ENCODE measurements at regions not wholly inside any gene's neighbourhood (a gene's known extent, or its start where the extent isn't known, plus 50 kb on each side); places are given as distances from the start of the nearest gene placed in this dataset.

GRCh38 chr15:61459785-61460707, 230.9 kb upstream of the RORA start:
- Histone ChIP-seq H3K9me2 (ENCODE audit: insufficient read depth, low read length) (no peaks in the 10 kb centered on the region), H3K79me2 (replicated peaks; ENCODE audit: insufficient read depth, low read length) (no peaks in the 10 kb centered on the region), H4K20me1 (ENCODE audit: insufficient read depth) (no peaks in the 10 kb centered on the region), H3K9ac (ENCODE audit: low read length) (no peak overlapping the region), H3K27ac (ENCODE audit: low read length) (no peak overlapping the region), H3K27me3 (ENCODE audit: insufficient read depth, low read depth, low read length) (no peaks in the 10 kb centered on the region), H2AFZ (ENCODE audit: low read depth, low read length) (no peak overlapping the region), H3K4me3 (ENCODE audit: low read length) (no peak overlapping the region), H3K9me3 (ENCODE audit: low read length) (no peaks in the 10 kb centered on the region), H3K36me3 (ENCODE audit: insufficient read depth, low read length) (no peaks in the 10 kb centered on the region), H3F3A (ENCODE audit: insufficient read depth, low read length, poor library complexity, severe bottlenecking) (no peaks in the 10 kb centered on the region), H3K4me2 (ENCODE audit: low read length) (no peak overlapping the region)
- no peak for TF ChIP-seq RAD21 (conservative IDR thresholded peaks at IDR 0.05)

GRCh38 chr15:61457050-61457733, 228.1 kb upstream of the RORA start:
- H3K27ac ChIP-seq (ENCODE audit: low read length): no peak overlapping the region
- H3K4me3 ChIP-seq (ENCODE audit: low read length): no peak overlapping the region
- no peak overlapping the region for H2AFZ ChIP-seq (ENCODE audit: low read depth, low read length)
- H3K9me3 ChIP-seq (ENCODE audit: low read length): no peaks in the 10 kb centered on the region
- no peaks in the 10 kb centered on the region for H3K79me2 ChIP-seq (replicated peaks; ENCODE audit: insufficient read depth, low read length)
- H3K36me3 ChIP-seq (ENCODE audit: insufficient read depth, low read length): no peaks in the 10 kb centered on the region
- no peaks in the 10 kb centered on the region for H3K9me2 ChIP-seq (ENCODE audit: insufficient read depth, low read length)
- no peaks in the 10 kb centered on the region for H4K20me1 ChIP-seq (ENCODE audit: insufficient read depth)
- no peaks in the 10 kb centered on the region for H3K27me3 ChIP-seq (ENCODE audit: insufficient read depth, low read depth, low read length)
- TF ChIP-seq SMC3 (conservative IDR thresholded peaks at IDR 0.05; ENCODE audit: poor library complexity): no peak
- no peak for TF ChIP-seq RAD21 (conservative IDR thresholded peaks at IDR 0.05)
- TF ChIP-seq, protein P1, sequence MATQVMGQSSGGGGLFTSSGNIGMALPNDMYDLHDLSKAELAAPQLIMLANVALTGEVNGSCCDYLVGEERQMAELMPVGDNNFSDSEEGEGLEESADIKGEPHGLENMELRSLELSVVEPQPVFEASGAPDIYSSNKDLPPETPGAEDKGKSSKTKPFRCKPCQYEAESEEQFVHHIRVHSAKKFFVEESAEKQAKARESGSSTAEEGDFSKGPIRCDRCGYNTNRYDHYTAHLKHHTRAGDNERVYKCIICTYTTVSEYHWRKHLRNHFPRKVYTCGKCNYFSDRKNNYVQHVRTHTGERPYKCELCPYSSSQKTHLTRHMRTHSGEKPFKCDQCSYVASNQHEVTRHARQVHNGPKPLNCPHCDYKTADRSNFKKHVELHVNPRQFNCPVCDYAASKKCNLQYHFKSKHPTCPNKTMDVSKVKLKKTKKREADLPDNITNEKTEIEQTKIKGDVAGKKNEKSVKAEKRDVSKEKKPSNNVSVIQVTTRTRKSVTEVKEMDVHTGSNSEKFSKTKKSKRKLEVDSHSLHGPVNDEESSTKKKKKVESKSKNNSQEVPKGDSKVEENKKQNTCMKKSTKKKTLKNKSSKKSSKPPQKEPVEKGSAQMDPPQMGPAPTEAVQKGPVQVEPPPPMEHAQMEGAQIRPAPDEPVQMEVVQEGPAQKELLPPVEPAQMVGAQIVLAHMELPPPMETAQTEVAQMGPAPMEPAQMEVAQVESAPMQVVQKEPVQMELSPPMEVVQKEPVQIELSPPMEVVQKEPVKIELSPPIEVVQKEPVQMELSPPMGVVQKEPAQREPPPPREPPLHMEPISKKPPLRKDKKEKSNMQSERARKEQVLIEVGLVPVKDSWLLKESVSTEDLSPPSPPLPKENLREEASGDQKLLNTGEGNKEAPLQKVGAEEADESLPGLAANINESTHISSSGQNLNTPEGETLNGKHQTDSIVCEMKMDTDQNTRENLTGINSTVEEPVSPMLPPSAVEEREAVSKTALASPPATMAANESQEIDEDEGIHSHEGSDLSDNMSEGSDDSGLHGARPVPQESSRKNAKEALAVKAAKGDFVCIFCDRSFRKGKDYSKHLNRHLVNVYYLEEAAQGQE (IDR thresholded peaks at IDR 0.05; ENCODE audit: borderline replicate concordance): no peak
- TF ChIP-seq POLR2AphosphoS5 (IDR thresholded peaks at IDR 0.05): no peak
- no peak for TF ChIP-seq MXI1 (conservative IDR thresholded peaks at IDR 0.05; ENCODE audit: poor library complexity, severe bottlenecking)
- no peak overlapping the region for H3K4me2 ChIP-seq (ENCODE audit: low read length)
- H3F3A ChIP-seq (ENCODE audit: insufficient read depth, low read length, poor library complexity, severe bottlenecking): no peaks in the 10 kb centered on the region
- H3K9ac ChIP-seq (ENCODE audit: low read length): no peak overlapping the region

GRCh38 chr15:61449186-61449702, 220.1 kb upstream of the RORA start:
- Histone ChIP-seq H2AFZ (ENCODE audit: low read depth, low read length) (no peak overlapping the region), H3K4me2 (ENCODE audit: low read length) (no peak overlapping the region), H3K9ac (ENCODE audit: low read length) (no peak overlapping the region), H3K27ac (ENCODE audit: low read length) (no peak overlapping the region), H3F3A (ENCODE audit: insufficient read depth, low read length, poor library complexity, severe bottlenecking) (no peaks in the 10 kb centered on the region), H3K27me3 (ENCODE audit: insufficient read depth, low read depth, low read length) (no peaks in the 10 kb centered on the region), H4K20me1 (ENCODE audit: insufficient read depth) (no peaks in the 10 kb centered on the region), H3K4me3 (ENCODE audit: low read length) (no peak overlapping the region), H3K79me2 (replicated peaks; ENCODE audit: insufficient read depth, low read length) (no peaks in the 10 kb centered on the region), H3K36me3 (ENCODE audit: insufficient read depth, low read length) (no peaks in the 10 kb centered on the region), H3K9me3 (ENCODE audit: low read length) (no peaks in the 10 kb centered on the region), H3K9me2 (ENCODE audit: insufficient read depth, low read length) (no peaks in the 10 kb centered on the region)
- TF ChIP-seq POLR2AphosphoS5 (IDR thresholded peaks at IDR 0.05) (no peak), EZH2 (IDR thresholded peaks at IDR 0.05; ENCODE audit: borderline replicate concordance, insufficient read depth, low read length, poor library complexity, severe bottlenecking) (no peak), SMC3 (conservative IDR thresholded peaks at IDR 0.05; ENCODE audit: poor library complexity) (no peak), EP300 (conservative IDR thresholded peaks at IDR 0.05; ENCODE audit: poor library complexity, severe bottlenecking) (no peak), RAD21 (conservative IDR thresholded peaks at IDR 0.05) (no peak), TAF1 (IDR thresholded peaks at IDR 0.05; ENCODE audit: low read depth) (no peak), MXI1 (conservative IDR thresholded peaks at IDR 0.05; ENCODE audit: poor library complexity, severe bottlenecking) (no peak)
- TF ChIP-seq, protein P2, sequence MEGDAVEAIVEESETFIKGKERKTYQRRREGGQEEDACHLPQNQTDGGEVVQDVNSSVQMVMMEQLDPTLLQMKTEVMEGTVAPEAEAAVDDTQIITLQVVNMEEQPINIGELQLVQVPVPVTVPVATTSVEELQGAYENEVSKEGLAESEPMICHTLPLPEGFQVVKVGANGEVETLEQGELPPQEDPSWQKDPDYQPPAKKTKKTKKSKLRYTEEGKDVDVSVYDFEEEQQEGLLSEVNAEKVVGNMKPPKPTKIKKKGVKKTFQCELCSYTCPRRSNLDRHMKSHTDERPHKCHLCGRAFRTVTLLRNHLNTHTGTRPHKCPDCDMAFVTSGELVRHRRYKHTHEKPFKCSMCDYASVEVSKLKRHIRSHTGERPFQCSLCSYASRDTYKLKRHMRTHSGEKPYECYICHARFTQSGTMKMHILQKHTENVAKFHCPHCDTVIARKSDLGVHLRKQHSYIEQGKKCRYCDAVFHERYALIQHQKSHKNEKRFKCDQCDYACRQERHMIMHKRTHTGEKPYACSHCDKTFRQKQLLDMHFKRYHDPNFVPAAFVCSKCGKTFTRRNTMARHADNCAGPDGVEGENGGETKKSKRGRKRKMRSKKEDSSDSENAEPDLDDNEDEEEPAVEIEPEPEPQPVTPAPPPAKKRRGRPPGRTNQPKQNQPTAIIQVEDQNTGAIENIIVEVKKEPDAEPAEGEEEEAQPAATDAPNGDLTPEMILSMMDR (IDR thresholded peaks at IDR 0.05; ENCODE audit: poor library complexity, severe bottlenecking): no peak
- TF ChIP-seq, protein P1 (IDR thresholded peaks at IDR 0.05; ENCODE audit: borderline replicate concordance): no peak

All from neural cell (in vitro differentiated cells).